GM06990 (cell line): ENCODE measurements at regions not wholly inside any gene's neighbourhood (a gene's known extent, or its start where the extent isn't known, plus 50 kb on each side); places are given as distances from the start of the nearest gene placed in this dataset.

ENCODE experiments used
- DNase-seq: peaks from one replicate; pipeline ENCODE4 v3.0.0-alpha.2; 2011; ENCODE audit not compliant: insufficient read length; ENCODE audit errors: extremely low read depth
- H3K27me3 ChIP-seq: replicated peaks from 2 replicates; pipeline ENCODE4 v1.6.0; 2011; ENCODE audit warnings: low read length; ENCODE audit not compliant: control insufficient read depth, insufficient read depth
- H3K36me3 ChIP-seq: 2 replicates; pipeline ENCODE4 v1.5.1; 2011; ENCODE audit warnings: low read length; ENCODE audit not compliant: control insufficient read depth, insufficient read depth
- H3K4me3 ChIP-seq: replicated peaks from 2 replicates; pipeline ENCODE4 v1.5.1; 2011; ENCODE audit warnings: low read depth, mild to moderate bottlenecking, control low read depth, low read length
- CTCF ChIP-seq: IDR thresholded peaks from 2 replicates; pipeline ENCODE4 v1.5.1; 2011; ENCODE audit warnings: low read length, control low read depth, mild to moderate bottlenecking, inconsistent platforms; ENCODE audit not compliant: insufficient read depth, poor library complexity, severe bottlenecking

- Histone ChIP-seq H3K36me3 (no peaks in the 10 kb centered on the region), H3K4me3 (no peak overlapping the region), H3K27me3 (no peaks in the 10 kb centered on the region)
- no peak for TF ChIP-seq CTCF
- DNase-seq, result no peak
Observed at GRCh38 chr20:40521962-40522361, 167.1 kb downstream of the MAFB start.

- Histone ChIP-seq H3K4me3 (no peak overlapping the region), H3K27me3 (no peaks in the 10 kb centered on the region), H3K36me3 (no peaks in the 10 kb centered on the region)
- no peak for TF ChIP-seq CTCF
- DNase-seq, result no peak
Observed at GRCh38 chr20:40519918-40520317, 169.1 kb downstream of the MAFB start.

- no peak for TF ChIP-seq CTCF
- H3K36me3 ChIP-seq, result no peaks in the 10 kb centered on the region
- H3K4me3 ChIP-seq, result no peak overlapping the region
- DNase-seq, result no peak
- no peaks in the 10 kb centered on the region; the same call in 1 of the 2 replicates for H3K27me3 ChIP-seq
Observed at GRCh38 chr20:40512994-40513393, 176.0 kb downstream of the MAFB start.

- TF ChIP-seq CTCF, result no peak
- Histone ChIP-seq H3K36me3 (no peaks in the 10 kb centered on the region), H3K27me3 (no peaks in the 10 kb centered on the region; the same call in 1 of the 2 replicates), H3K4me3 (no peak overlapping the region)
- DNase-seq, result no peak
Observed at GRCh38 chr20:40512591-40512990, 176.4 kb downstream of the MAFB start.

GRCh38 chr20:40511478-40511877 is 177.6 kb downstream of the MAFB start:
- DNase-seq, result no peak
- Histone ChIP-seq H3K36me3 (no peaks in the 10 kb centered on the region), H3K4me3 (no peak overlapping the region), H3K27me3 (no peaks in the 10 kb centered on the region; the same call in 1 of the 2 replicates)
- TF ChIP-seq CTCF, result no peak

- TF ChIP-seq CTCF, result no peak
- Histone ChIP-seq H3K36me3 (no peaks in the 10 kb centered on the region), H3K4me3 (no peak overlapping the region), H3K27me3 (no peaks in the 10 kb centered on the region; the same call in 1 of the 2 replicates)
- DNase-seq, result no peak
Observed at GRCh38 chr20:40510622-40511021, 178.4 kb downstream of the MAFB start.
